Gastrocnemius medialis (tissue), 4 donors: ENCODE measurements at regions not wholly inside any gene's neighbourhood (a gene's known extent, or its start where the extent isn't known, plus 50 kb on each side); places are given as distances from the start of the nearest gene placed in this dataset.

ENCODE experiments used
- POLR2A ChIP-seq, 2 donors: fragments of 450-650 bp; IDR thresholded peaks; one replicate each; pipeline ENCODE4 v1.6.1; 2017; ENCODE audit warnings: antibody characterized with exemption in 2 of 2, mild to moderate bottlenecking in 2 of 2, moderate library complexity in 2 of 2
- TF ChIP-seq, protein P1 (sequence below), 5 experiments: fragments of 450-650 bp in 3 of 5; fragments of 200-600 bp in 2 of 5; sonication (generic) in 2 of 5; IDR thresholded peaks in 4 of 5; conservative IDR thresholded peaks in 1 of 5; 1 replicate in 4 of 5; 2 replicates in 1 of 5; pipeline ENCODE4 v1.5.1; 2016 to 2019; ENCODE audit warnings: antibody characterized with exemption in 5 of 5, mild to moderate bottlenecking in 3 of 5, moderate library complexity in 3 of 5

DNA sequence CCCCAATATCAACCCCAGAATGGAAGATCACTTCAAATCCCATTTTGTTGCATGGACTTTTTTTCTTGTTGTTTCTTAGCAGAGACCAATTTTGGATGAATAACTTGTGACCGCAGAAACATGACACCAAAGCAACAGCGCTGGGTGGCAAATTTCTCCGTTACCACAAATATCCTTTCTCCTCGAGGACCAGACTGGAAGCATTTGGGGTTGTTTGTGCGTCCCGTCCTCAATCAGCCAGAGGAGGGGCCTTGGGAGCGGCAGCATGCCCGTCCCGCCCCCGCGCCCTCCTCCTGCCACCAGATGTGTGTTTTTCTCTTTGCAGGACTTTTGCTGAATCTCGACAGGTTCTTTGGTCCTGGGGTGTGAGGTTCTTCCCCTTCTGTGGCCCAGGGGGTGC lies 282.5 kb upstream of the FOXF1 start:
- TF ChIP-seq, protein P1, sequence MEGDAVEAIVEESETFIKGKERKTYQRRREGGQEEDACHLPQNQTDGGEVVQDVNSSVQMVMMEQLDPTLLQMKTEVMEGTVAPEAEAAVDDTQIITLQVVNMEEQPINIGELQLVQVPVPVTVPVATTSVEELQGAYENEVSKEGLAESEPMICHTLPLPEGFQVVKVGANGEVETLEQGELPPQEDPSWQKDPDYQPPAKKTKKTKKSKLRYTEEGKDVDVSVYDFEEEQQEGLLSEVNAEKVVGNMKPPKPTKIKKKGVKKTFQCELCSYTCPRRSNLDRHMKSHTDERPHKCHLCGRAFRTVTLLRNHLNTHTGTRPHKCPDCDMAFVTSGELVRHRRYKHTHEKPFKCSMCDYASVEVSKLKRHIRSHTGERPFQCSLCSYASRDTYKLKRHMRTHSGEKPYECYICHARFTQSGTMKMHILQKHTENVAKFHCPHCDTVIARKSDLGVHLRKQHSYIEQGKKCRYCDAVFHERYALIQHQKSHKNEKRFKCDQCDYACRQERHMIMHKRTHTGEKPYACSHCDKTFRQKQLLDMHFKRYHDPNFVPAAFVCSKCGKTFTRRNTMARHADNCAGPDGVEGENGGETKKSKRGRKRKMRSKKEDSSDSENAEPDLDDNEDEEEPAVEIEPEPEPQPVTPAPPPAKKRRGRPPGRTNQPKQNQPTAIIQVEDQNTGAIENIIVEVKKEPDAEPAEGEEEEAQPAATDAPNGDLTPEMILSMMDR (IDR thresholded peaks at IDR 0.05 in 4 of 5, conservative IDR thresholded peaks at IDR 0.05 in 1 of 5), result no peak
- no peak for TF ChIP-seq POLR2A (IDR thresholded peaks at IDR 0.05)
